Brain pericyte (primary cell): ENCODE measurements at regions not wholly inside any gene's neighbourhood (a gene's known extent, or its start where the extent isn't known, plus 50 kb on each side); places are given as distances from the start of the nearest gene placed in this dataset.

ENCODE experiments used
- DNase-seq: peaks from one replicate; pipeline ENCODE4 v3.0.0-alpha.2; 2012; ENCODE audit warnings: low read depth, low spot score

GRCh38 chr12:102596687-102597086 lies 116.3 kb upstream of the IGF1 start:
- no peak for DNase-seq

- no peak for DNase-seq
These were observed 115.7 kb upstream of the IGF1 start for GRCh38 chr12:102596031-102596430.

- DNase-seq: no peak
These were observed 115.0 kb upstream of the IGF1 start for GRCh38 chr12:102595315-102595714.

GRCh38 chr12:102593134-102593533 lies 112.8 kb upstream of the IGF1 start:
- no peak for DNase-seq

- no peak for DNase-seq
These were observed 111.8 kb upstream of the IGF1 start for GRCh38 chr12:102592134-102592533.

GRCh38 chr12:102573237-102573636 lies 92.9 kb upstream of the IGF1 start:
- no peak for DNase-seq

- DNase-seq: no peak
These were observed 91.5 kb upstream of the IGF1 start for GRCh38 chr12:102571889-102572288.

GRCh38 chr12:102570256-102570655 lies 89.9 kb upstream of the IGF1 start:
- DNase-seq: no peak

- no peak for DNase-seq
These were observed 89.4 kb upstream of the IGF1 start for GRCh38 chr12:102569803-102570202.

GRCh38 chr12:102568276-102568675 lies 87.9 kb upstream of the IGF1 start:
- no peak for DNase-seq

GRCh38 chr12:102567031-102567985 lies 86.9 kb upstream of the IGF1 start:
- DNase-seq: no peak

- no peak for DNase-seq
These were observed 85.2 kb upstream of the IGF1 start for GRCh38 chr12:102565555-102565954.

GRCh38 chr12:102564026-102564425 lies 83.7 kb upstream of the IGF1 start:
- no peak for DNase-seq

GRCh38 chr12:102562836-102563425 lies 82.6 kb upstream of the IGF1 start:
- DNase-seq: no peak

GRCh38 chr12:102551186-102551585 lies 70.8 kb upstream of the IGF1 start:
- no peak for DNase-seq

GRCh38 chr12:102549691-102550090 lies 69.3 kb upstream of the IGF1 start:
- DNase-seq: no peak

- no peak for DNase-seq
These were observed 68.2 kb upstream of the IGF1 start for GRCh38 chr12:102548543-102548942.

GRCh38 chr12:102543494-102544485 lies 63.4 kb upstream of the IGF1 start:
- DNase-seq: no peak

- no peak for DNase-seq
These were observed 62.6 kb upstream of the IGF1 start for GRCh38 chr12:102542816-102543440.

GRCh38 chr12:102540815-102541385 lies 60.5 kb upstream of the IGF1 start:
- DNase-seq: no peak
